ENCODE measurements at regions not wholly inside any gene's neighbourhood (a gene's known extent, or its start where the extent isn't known, plus 50 kb on each side); places are given as distances from the start of the nearest gene placed in this dataset.

- no peak for DNase-seq
These were observed 84.6 kb upstream of the PMFBP1 start for GRCh38 chr16:72256398-72257066.

GRCh38 chr16:72255786-72256185 is 83.8 kb upstream of the PMFBP1 start:
- DNase-seq = no peak

GRCh38 chr16:72247821-72248253 is 75.9 kb upstream of the PMFBP1 start:
- no peak for DNase-seq

GRCh38 chr16:72246423-72246822 is 74.5 kb upstream of the PMFBP1 start:
- no peak for DNase-seq

GRCh38 chr16:72244853-72245252 is 72.9 kb upstream of the PMFBP1 start:
- no peak for DNase-seq

GRCh38 chr16:72243621-72244020 is 71.7 kb upstream of the PMFBP1 start:
- DNase-seq = no peak

- DNase-seq = no peak
These were observed 70.8 kb upstream of the PMFBP1 start for GRCh38 chr16:72242757-72243156.

- DNase-seq = peak in 1 of 2 experiments; percentile 44
These were observed 70.0 kb upstream of the PMFBP1 start for GRCh38 chr16:72241930-72242329.

- no peak for DNase-seq
These were observed 69.1 kb upstream of the PMFBP1 start for GRCh38 chr16:72241008-72241407.

GRCh38 chr16:72240466-72240865 is 68.5 kb upstream of the PMFBP1 start:
- no peak for DNase-seq

- DNase-seq = no peak
These were observed 64.9 kb upstream of the PMFBP1 start for GRCh38 chr16:72236866-72237265.

- DNase-seq = no peak
These were observed 62.4 kb upstream of the PMFBP1 start for GRCh38 chr16:72234387-72234786.

- DNase-seq = no peak
These were observed 56.1 kb upstream of the PMFBP1 start for GRCh38 chr16:72228014-72228413.

- no peak for DNase-seq
These were observed 54.2 kb upstream of the PMFBP1 start for GRCh38 chr16:72226136-72226535.

- DNase-seq = no peak
These were observed 52.4 kb upstream of the PMFBP1 start for GRCh38 chr16:72224260-72224768.

GRCh38 chr16:72222503-72222902 is 50.5 kb upstream of the PMFBP1 start:
- DNase-seq = no peak

Data from SW 1271 (cell line).